GM19372 (cell line): ENCODE measurements at regions not wholly inside any gene's neighbourhood (a gene's known extent, or its start where the extent isn't known, plus 50 kb on each side); places are given as distances from the start of the nearest gene placed in this dataset.

Experiments used
- ATAC-seq: cut with Tn5 transposase; IDR thresholded peaks from one replicate; pipeline ENCODE4 v1.9.1; 2021; ENCODE audit warnings: mild to moderate bottlenecking, low read depth, moderate library complexity; ENCODE audit not compliant: unreplicated experiment

DNA sequence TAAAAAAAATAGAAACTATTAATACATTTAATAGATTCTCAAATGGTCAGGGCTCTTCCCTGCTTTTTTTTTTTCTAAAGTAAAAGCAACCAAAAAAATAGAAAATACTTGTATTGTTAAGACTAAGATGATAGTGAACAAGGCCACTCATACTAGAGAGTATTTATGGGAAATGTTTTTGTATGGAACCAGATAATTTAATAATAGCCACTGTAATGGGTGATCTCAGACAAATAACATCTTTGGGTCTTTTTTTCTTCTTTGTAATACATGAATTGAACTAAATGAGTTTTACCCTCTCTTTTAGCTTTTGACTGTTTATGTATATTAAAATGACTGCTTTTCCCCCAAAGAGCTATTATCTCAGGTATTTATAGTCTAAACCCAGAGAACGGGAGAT lies 92.1 kb upstream of the ELOVL6 start:
- ATAC-seq = no peak

DNA sequence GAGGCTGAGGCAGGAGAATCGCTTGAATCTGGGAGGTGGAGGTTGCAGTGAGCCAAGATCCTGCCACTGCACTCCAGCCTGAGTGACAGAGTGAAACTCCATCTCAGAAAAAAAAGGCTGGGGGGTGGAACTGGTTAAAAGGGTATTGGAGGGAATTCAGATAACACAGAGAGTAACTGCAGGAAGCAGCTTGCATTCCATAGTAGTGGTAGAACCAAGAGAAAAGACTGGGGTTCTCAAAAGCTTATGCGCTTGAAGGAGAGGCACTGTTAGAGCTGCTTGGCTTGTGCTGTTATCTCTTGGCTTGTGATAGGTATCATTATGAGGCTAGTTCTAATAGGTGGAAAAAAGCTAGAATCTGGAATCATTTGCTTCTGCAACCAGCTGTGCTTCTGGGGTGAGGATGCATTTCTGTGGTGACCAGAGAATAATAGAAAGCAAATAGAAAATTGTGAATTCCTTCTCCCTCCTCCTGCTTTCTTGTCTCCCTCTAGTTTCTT lies 91.2 kb upstream of the ELOVL6 start:
- no peak for ATAC-seq

DNA sequence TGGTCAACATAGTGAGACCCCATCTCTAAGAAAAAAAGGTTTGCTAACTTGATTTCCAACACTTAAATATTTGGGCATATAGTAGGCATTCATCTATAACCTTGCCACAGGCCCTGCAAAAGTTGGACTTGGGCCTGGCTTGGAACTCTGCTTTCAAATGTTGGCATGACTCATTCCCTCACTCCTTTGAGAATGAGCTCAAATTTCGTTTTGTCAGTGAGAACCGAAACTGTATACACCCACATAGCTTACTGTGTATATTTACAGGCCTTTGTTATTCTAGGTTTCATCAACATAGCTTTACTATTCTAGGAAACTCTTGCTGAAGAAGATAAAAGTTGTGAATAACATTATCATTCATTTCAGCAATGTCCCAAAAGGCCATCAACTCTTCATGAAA lies 88.7 kb upstream of the ELOVL6 start:
- ATAC-seq = peak; percentile 100

DNA sequence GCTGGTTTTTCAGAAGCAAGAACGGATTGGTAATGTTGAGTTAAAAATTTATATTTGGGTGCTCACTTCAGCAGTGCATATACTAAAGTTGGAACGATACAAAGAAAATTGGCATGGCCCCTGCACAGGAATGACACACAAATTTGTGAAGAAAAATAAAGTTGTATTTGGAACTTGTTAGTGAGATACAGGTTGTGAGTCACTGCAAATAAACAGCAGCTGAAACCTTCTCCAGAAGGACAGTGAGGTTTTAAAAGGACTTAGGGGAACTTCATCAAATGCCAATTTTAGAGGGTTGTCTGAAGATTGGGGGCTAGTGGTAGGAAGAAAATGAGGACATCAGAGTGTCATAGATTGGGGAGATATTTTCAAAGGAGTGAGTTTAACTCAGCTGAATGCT lies 79.7 kb upstream of the ELOVL6 start:
- no peak for ATAC-seq

DNA sequence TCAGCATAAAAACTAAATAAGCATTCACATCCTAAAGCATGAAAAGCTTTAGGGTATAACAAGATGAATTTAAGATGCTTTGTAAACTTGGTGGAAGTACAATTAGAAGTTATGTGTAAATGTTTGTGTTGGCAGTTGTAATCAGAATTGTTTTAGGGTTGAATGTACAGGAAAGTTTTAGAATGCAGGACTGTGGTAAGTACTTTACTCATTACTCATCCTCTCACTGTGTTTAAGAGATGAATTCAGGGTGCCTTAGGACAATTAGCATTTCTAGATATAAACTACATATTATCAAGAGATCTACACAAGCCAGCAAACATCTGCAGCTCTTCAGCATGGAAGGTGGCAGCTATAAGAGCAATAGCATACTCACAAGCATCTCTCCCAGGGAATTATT lies 77.5 kb upstream of the ELOVL6 start:
- no peak for ATAC-seq

DNA sequence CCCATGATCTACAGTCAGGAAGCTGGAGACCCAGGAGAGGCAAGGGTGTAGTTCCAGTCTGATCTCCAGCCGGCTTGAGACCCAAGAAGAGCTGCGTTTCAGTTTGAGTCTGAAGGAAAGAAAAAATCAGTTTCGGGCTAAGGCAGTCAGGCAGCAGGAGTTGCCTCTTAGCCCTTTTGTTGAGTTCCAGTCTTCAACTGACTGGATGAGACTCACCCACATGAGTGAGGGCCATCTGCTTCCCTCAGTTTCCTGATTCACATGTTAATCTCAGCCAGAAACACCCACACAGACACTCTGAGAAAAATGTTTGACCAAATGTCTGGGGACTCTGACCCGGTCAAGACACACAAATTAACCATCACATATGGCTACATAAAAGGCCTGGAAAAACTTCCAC lies 73.6 kb upstream of the ELOVL6 start:
- no peak for ATAC-seq

DNA sequence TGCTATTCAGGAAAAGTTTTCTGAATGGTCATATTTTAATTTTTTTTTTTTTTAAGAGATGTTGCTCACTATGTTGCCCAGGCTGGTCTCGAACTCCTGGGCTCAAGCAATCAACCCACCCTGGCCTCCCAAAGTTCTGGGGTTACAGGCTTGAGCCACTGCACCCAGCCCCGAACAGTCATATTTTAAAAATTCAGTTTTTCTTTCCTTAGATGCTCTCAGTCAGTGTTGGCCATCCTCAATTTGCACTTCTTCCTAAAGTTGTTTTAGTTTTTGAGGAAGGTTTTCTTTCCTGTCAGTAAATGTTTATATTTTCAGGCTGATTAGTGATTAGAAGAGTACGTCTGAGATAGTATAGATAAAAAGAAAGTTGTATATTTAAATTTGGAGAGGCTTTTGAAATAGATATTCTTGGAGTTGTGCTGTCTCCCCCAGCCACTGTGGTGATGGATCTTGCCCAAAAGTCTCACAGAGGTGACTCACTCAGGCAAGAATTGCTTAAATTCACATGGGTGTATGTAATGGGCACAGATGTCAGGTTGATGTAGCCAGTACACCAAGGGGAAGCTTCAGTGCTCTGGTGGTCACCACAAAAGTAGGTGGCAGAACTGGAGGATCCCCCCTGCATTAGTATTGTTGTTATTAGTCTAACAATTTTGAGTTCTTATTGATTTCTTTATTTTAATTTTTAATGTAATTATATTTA lies 72.2 kb upstream of the ELOVL6 start:
- no peak for ATAC-seq

DNA sequence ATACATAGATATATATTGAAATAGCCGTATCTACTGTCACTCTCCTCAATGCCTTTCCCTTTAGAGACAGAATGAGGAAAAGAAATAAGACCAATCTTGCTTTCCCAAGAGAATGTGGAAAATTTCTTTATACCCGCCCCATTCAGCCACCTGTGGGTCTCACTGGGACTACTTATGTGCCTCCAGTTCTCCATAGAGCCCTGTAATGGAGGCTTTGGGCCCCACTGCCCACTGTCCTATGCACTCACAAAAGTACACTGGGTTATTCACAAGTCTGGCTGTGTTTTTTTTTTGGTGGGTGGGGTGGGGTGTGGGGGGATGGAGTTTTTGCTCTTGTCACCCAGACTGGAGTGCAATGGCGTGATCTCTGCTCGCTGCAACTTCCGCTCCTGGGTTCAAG lies 70.4 kb upstream of the ELOVL6 start:
- no peak for ATAC-seq

DNA sequence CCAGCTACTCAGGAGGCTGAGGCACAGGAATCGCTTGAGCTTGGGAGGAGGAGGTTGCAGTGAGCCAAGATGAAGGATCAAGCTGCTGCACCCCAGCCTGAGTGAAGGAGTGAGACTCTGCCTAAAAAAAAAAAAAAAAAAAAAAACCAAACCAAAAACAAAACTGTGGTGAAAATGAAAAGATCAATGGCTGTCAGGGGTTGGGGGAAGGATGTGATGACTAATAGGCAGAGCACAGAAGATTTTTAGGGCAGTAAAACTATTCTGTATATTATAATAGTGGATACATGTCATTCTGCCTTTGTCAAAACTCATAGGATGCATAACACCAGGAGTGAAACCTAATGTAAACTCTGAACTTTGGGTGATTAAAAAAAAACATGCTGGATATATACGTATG lies 69.9 kb upstream of the ELOVL6 start:
- ATAC-seq = no peak

DNA sequence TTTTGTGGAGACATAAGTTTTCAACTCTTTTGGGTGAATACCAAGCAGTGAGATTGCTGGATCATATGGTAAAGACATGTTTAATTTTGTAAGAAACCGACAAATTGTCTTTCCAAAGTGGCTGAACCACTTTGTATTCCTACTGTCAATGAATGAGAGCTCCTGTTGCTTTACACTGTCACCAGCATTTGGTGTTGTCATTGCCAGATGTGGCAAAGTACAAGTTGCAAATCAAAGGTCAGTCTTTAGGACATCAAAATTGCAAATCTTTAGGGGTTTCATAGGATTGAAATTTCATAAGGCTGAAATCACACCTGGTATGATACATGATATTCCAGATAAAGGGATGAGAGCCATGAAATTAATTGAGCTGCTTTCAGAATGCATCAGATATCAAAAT lies 67.7 kb upstream of the ELOVL6 start:
- no peak for ATAC-seq

DNA sequence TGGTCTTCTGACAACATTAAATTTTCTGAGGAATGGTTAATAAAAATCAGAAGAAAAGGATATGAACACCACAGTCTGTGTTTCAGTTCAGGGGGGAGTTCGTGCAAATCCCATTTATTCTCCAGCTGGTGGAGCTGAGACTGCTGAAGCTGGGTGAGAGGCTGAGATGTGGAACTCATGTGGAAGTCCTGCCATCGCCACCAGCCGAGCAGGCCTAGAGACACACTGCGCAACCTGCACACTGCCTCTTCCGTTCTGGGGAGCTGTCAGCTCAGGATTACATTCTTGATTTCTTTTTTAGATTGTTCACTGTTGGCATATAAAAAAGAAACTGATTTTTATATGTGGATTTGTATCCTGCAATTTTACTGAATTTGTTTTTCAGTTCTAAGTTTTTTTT lies 66.6 kb upstream of the ELOVL6 start:
- no peak for ATAC-seq

DNA sequence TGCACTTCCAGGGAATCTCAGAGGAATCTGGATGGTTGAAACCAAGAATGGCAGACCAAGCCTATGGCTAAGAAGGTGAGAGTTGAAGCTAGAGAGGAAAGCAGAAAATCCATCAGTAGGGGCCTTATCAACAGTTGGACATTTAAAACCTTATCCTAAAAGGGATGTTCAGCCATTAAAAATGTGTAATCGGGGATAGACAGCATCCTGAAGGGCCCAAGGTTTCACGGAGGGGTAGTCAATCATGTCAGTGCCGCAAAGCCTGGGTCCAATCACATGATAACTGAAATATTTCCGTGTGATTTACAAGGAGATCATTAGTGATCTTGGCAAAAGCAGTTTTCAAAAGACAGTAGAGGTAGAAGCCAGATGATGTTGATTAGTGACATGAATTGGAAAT lies 61.9 kb upstream of the ELOVL6 start:
- no peak for ATAC-seq

DNA sequence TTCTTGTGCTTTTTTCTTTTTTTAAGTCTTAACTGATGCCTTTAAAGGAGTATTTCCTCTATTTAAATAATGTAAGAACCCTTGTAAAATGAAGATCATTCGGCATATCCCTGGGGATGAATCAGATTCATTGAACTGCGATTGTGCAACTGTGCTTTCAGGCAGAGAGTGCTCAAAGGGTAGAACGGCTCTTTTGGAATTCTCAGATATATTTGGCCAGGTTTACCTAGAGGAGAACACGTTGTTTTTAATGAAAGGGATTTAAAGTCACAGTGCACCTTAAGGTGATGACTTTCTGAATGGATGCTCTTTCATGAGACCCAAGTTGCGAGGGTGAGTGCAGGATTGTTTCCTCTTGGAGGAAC lies 51.6 kb upstream of the ELOVL6 start:
- ATAC-seq = no peak

DNA sequence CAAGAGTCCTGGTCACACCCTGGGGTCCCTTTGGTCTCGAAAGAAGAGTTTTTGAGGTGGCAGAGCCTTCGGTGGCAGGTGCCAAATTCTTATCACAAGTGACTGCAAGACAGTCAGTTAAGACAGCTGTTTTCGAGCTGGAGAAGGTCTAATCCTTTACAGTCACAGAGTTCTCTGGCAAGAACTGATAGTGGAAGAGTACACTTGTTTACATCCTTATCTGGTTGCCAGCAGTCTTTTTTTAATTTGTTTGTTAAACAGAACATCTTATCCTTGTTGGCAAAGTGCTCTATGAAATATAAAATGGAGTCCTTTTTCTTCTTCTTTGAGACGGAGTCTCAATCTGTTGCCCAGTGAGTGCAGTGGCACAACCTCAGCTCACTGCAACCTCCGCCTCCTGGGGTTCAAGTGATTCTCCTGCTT lies 50.4 kb upstream of the ELOVL6 start:
- no peak for ATAC-seq
